NT2/D1 (cell line): ENCODE measurements at regions not wholly inside any gene's neighbourhood (a gene's known extent, or its start where the extent isn't known, plus 50 kb on each side); places are given as distances from the start of the nearest gene placed in this dataset.

Experiments
- SUZ12 ChIP-seq: IDR thresholded peaks from 2 replicates; pipeline ENCODE4 v1.6.1; 2011; ENCODE audit not compliant: insufficient read length, insufficient read depth; ENCODE audit errors: extremely low read depth
- YY1 ChIP-seq: IDR thresholded peaks from 2 replicates; pipeline ENCODE4 v1.6.1; 2011; ENCODE audit not compliant: insufficient read length, insufficient read depth
- ZNF274 ChIP-seq: IDR thresholded peaks from 2 replicates; pipeline ENCODE4 v1.6.1; 2011; ENCODE audit warnings: mild to moderate bottlenecking, low read depth, low read length

GRCh38 chr4:154073107-154073822 lies 284.4 kb upstream of the SFRP2 start:
- no peak for TF ChIP-seq YY1
- no peak for TF ChIP-seq SUZ12
- TF ChIP-seq ZNF274 = no peak
